ENCODE measurements at regions not wholly inside any gene's neighbourhood (a gene's known extent, or its start where the extent isn't known, plus 50 kb on each side); places are given as distances from the start of the nearest gene placed in this dataset.

DNA sequence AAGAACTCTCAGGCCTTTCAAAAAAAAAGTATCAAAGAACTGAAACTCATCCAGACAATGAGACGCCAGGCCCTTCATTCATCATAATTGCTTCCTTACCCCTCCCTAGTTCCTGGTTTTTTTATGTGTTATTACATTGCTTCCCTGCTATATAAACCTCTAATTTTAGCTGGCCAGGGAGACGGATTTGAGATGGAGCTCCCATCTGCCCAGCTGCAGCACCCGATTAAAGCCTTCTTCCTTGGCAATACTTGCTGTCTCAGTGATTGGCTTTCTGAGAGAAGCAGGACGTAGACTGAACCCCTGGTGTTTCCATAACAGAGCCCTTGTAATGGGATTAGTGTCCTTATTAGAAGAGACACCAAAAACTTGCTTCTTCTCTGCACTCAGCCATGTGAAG, 62.4 kb downstream of the BARX1 start:
- H3K4me3 ChIP-seq (replicated peaks in 1 of 4; ENCODE audit: control extremely low read depth in 1 of 4, insufficient read depth in 1 of 4, low read depth in 3 of 4, low read length in 4 of 4), result no peak overlapping the region
- no peaks in the 10 kb centered on the region for H3K79me2 ChIP-seq (ENCODE audit: control insufficient read depth, insufficient read depth, low read length)
- no peak overlapping the region for H3K4me2 ChIP-seq (ENCODE audit: extremely low read depth, insufficient read depth, low read length)
- H3K4me1 ChIP-seq (ENCODE audit: control insufficient read depth, extremely low read depth, insufficient read depth, low read length), result no peaks in the 10 kb centered on the region
- H3K27ac ChIP-seq (ENCODE audit: insufficient read depth, low read length), result no peak overlapping the region
- H4K20me1 ChIP-seq (ENCODE audit: control insufficient read depth, extremely low read depth, insufficient read depth, low read length), result no peaks in the 10 kb centered on the region
- TF ChIP-seq EZH2 (IDR thresholded peaks at IDR 0.05; ENCODE audit: low read length, missing control alignments), result no peak
- TF ChIP-seq, protein P1, sequence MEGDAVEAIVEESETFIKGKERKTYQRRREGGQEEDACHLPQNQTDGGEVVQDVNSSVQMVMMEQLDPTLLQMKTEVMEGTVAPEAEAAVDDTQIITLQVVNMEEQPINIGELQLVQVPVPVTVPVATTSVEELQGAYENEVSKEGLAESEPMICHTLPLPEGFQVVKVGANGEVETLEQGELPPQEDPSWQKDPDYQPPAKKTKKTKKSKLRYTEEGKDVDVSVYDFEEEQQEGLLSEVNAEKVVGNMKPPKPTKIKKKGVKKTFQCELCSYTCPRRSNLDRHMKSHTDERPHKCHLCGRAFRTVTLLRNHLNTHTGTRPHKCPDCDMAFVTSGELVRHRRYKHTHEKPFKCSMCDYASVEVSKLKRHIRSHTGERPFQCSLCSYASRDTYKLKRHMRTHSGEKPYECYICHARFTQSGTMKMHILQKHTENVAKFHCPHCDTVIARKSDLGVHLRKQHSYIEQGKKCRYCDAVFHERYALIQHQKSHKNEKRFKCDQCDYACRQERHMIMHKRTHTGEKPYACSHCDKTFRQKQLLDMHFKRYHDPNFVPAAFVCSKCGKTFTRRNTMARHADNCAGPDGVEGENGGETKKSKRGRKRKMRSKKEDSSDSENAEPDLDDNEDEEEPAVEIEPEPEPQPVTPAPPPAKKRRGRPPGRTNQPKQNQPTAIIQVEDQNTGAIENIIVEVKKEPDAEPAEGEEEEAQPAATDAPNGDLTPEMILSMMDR (conservative IDR thresholded peaks at IDR 0.05 in 1 of 2, IDR thresholded peaks at IDR 0.05 in 1 of 2; ENCODE audit: low read depth in 1 of 2, low read length in 2 of 2), result no peak
- no peaks in the 10 kb centered on the region for H3K36me3 ChIP-seq (ENCODE audit: control insufficient read depth, insufficient read depth, low read length)
- no peaks in the 10 kb centered on the region for H3K27me3 ChIP-seq (ENCODE audit: control insufficient read depth, insufficient read depth, low read length)
- H3K9ac ChIP-seq (ENCODE audit: insufficient read depth, low read length), result no peak overlapping the region
- H2AFZ ChIP-seq (ENCODE audit: low read length), result no peak overlapping the region
- no peak for DNase-seq (ENCODE audit: low read depth in 2 of 2)
- H3K9me3 ChIP-seq (ENCODE audit: control insufficient read depth, insufficient read depth, low read depth, low read length), result no peaks in the 10 kb centered on the region

DNA sequence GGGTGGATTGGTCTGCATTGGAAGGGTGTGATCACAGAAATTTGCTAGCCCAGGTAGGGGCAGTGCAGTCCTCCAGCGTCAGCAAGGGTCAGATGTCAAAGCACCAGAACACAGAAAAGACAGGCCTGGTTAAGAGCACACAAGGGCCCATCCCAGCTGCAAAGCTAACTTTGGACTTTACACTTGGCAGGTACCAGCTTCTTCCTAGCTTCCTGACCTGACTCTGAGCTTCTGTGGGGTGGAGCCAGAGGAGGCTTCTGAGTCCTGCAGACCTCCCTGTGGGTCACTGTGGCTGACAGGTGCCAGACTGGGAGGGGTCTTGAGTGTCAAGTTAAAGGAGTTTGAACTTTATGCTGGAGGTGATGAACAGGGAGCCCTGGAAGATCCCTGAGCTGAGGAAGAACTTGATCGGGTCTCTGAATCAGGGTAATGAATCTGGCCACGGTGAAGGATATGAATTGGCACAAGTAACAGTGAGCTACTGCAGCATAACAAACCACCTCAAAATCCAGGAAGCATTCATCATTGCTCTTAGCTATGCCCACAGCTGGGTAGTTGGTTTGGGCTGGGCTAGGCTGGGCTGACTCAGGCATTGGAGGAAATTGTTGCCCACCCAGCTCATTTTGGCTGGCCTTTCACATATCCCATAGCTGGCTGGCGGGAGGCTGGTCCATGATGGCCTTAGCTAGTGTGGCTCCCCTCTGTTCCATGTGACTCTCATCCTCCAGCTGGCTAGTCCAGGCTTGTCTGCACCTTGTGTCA, 63.4 kb downstream of the BARX1 start:
- TF ChIP-seq, protein P1 (conservative IDR thresholded peaks at IDR 0.05 in 1 of 2, IDR thresholded peaks at IDR 0.05 in 1 of 2; ENCODE audit: low read depth in 1 of 2, low read length in 2 of 2), result no peak
- no peak for TF ChIP-seq EZH2 (IDR thresholded peaks at IDR 0.05; ENCODE audit: low read length, missing control alignments)
- no peak overlapping the region for H3K9ac ChIP-seq (ENCODE audit: insufficient read depth, low read length)
- no peaks in the 10 kb centered on the region for H3K36me3 ChIP-seq (ENCODE audit: control insufficient read depth, insufficient read depth, low read length)
- no peaks in the 10 kb centered on the region for H3K9me3 ChIP-seq (ENCODE audit: control insufficient read depth, insufficient read depth, low read depth, low read length)
- H3K27me3 ChIP-seq (ENCODE audit: control insufficient read depth, insufficient read depth, low read length), result no peaks in the 10 kb centered on the region
- H3K4me3 ChIP-seq (replicated peaks in 1 of 4; ENCODE audit: control extremely low read depth in 1 of 4, insufficient read depth in 1 of 4, low read depth in 3 of 4, low read length in 4 of 4), result no peak overlapping the region
- no peak for DNase-seq (ENCODE audit: low read depth in 2 of 2)
- H3K4me2 ChIP-seq (ENCODE audit: extremely low read depth, insufficient read depth, low read length), result no peak overlapping the region
- no peaks in the 10 kb centered on the region for H3K79me2 ChIP-seq (ENCODE audit: control insufficient read depth, insufficient read depth, low read length)
- no peaks in the 10 kb centered on the region for H3K4me1 ChIP-seq (ENCODE audit: control insufficient read depth, extremely low read depth, insufficient read depth, low read length)
- no peaks in the 10 kb centered on the region for H4K20me1 ChIP-seq (ENCODE audit: control insufficient read depth, extremely low read depth, insufficient read depth, low read length)
- no peak overlapping the region for H2AFZ ChIP-seq (ENCODE audit: low read length)
- no peak overlapping the region for H3K27ac ChIP-seq (ENCODE audit: insufficient read depth, low read length)

DNA sequence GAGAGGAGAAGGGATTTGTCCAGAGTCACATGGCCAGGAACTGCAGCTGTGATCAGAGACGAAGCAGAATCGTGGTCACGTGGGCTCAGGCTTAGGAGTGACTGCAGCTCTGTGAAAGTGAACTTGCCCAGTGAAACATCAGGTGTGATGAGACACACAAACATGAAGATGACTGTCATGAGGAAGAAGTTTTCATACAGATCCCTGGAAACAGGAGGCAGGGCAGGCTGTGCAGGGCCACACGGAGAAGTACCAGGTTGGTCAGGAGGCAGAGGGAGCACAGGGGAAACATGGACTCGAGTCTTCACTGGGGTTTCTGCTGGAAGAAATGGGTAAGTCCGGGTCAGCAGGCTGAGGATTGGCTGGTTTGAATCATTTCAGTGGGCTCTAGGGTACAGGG, 64.1 kb downstream of the BARX1 start:
- H3K79me2 ChIP-seq (ENCODE audit: control insufficient read depth, insufficient read depth, low read length), result no peaks in the 10 kb centered on the region
- no peak overlapping the region for H3K4me3 ChIP-seq (replicated peaks in 1 of 4; ENCODE audit: control extremely low read depth in 1 of 4, insufficient read depth in 1 of 4, low read depth in 3 of 4, low read length in 4 of 4)
- H3K9me3 ChIP-seq (ENCODE audit: control insufficient read depth, insufficient read depth, low read depth, low read length), result no peaks in the 10 kb centered on the region
- H3K4me1 ChIP-seq (ENCODE audit: control insufficient read depth, extremely low read depth, insufficient read depth, low read length), result no peaks in the 10 kb centered on the region
- DNase-seq (ENCODE audit: low read depth in 2 of 2), result no peak
- H3K36me3 ChIP-seq (ENCODE audit: control insufficient read depth, insufficient read depth, low read length), result no peaks in the 10 kb centered on the region
- no peak overlapping the region for H3K27ac ChIP-seq (ENCODE audit: insufficient read depth, low read length)
- no peaks in the 10 kb centered on the region for H3K27me3 ChIP-seq (ENCODE audit: control insufficient read depth, insufficient read depth, low read length)
- TF ChIP-seq, protein P1 (conservative IDR thresholded peaks at IDR 0.05 in 1 of 2, IDR thresholded peaks at IDR 0.05 in 1 of 2; ENCODE audit: low read depth in 1 of 2, low read length in 2 of 2), result no peak
- no peak for TF ChIP-seq EZH2 (IDR thresholded peaks at IDR 0.05; ENCODE audit: low read length, missing control alignments)
- H3K4me2 ChIP-seq (ENCODE audit: extremely low read depth, insufficient read depth, low read length), result no peak overlapping the region
- H2AFZ ChIP-seq (ENCODE audit: low read length), result no peak overlapping the region
- H4K20me1 ChIP-seq (ENCODE audit: control insufficient read depth, extremely low read depth, insufficient read depth, low read length), result no peaks in the 10 kb centered on the region
- no peak overlapping the region for H3K9ac ChIP-seq (ENCODE audit: insufficient read depth, low read length)
